ENCODE measurements at regions not wholly inside any gene's neighbourhood (a gene's known extent, or its start where the extent isn't known, plus 50 kb on each side); places are given as distances from the start of the nearest gene placed in this dataset.

DNA sequence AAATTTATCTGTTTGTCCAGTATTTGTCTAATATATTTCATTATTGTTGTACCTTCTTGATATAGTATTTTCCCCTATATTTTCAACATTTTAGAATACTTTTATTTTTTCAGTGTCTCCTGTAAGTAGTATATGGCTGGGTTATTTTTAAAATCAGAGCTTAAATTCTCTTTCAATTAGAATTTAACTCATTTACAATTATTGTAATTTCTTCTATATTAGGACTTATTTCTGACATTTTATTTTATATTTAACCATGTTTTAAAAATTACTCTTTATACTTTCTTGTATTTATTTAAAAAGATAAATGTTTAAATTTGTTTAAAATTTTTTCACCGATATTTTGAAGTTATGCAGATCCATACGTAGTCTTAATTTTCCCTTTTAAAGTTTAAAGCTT, 220.0 kb upstream of the NPVF start:
- H3K4me3 ChIP-seq = no peak overlapping the region
- no peaks in the 10 kb centered on the region for H3K4me1 ChIP-seq
- TF ChIP-seq POLR2AphosphoS5 (IDR thresholded peaks at IDR 0.05) = no peak
- no peak for TF ChIP-seq POLR2A (IDR thresholded peaks at IDR 0.05)
- no peak for TF ChIP-seq CTCF (IDR thresholded peaks at IDR 0.05)
- H3K27ac ChIP-seq = no peak overlapping the region
- H3K36me3 ChIP-seq = no peaks in the 10 kb centered on the region
- intact Hi-C loops (cut with DNase I; ENCODE audit: low total_unique reads) = no loop called here
- no peaks in the 10 kb centered on the region for H3K27me3 ChIP-seq
- H3K9me3 ChIP-seq = peaks cover 0 to 3% of the 10 kb centered on the region in 2 donors
- DNase-seq (ENCODE audit: low spot score in 2 of 2) = no peak

- no peak overlapping the region for H3K27ac ChIP-seq
- H3K36me3 ChIP-seq = no peaks in the 10 kb centered on the region
- no peaks in the 10 kb centered on the region for H3K27me3 ChIP-seq
- DNase-seq (ENCODE audit: low spot score in 2 of 2) = no peak
- H3K4me1 ChIP-seq = peaks cover 0 to 4% of the 10 kb centered on the region in 2 donors
- intact Hi-C loops (cut with DNase I; ENCODE audit: low total_unique reads) = no loop called here
- no peaks in the 10 kb centered on the region for H3K9me3 ChIP-seq
- no peak overlapping the region for H3K4me3 ChIP-seq
- TF ChIP-seq CTCF (IDR thresholded peaks at IDR 0.05) = no peak
- TF ChIP-seq POLR2A (IDR thresholded peaks at IDR 0.05) = no peak
- no peak for TF ChIP-seq POLR2AphosphoS5 (IDR thresholded peaks at IDR 0.05)
Observed at GRCh38 chr7:25454020-25454419, 225.7 kb upstream of the NPVF start.

DNA sequence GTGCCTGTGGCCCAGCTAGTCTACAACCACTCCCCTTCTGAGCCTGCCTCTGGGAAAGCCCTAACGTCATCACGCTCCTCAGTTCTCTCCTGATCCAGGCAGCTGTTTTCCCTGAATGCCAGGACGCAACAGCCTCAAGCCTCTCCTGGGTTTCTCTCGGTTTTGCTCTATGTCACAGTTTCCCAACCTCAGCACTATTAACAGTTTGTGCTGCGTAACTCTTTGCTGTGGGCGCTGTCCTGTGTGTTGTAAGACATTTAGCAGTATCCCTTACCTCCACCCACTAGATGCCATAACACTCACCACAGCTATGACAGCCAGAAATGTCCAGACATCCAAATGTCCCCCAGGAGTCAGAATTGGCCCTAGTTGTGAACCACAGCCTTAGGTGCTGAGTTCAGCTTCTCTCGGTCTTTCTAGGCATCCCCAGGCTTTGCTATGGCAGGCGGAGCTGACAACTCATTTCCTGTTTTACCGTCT, 226.3 kb upstream of the NPVF start:
- TF ChIP-seq POLR2A (IDR thresholded peaks at IDR 0.05) = no peak
- no peak for TF ChIP-seq POLR2AphosphoS5 (IDR thresholded peaks at IDR 0.05)
- no peak for TF ChIP-seq CTCF (IDR thresholded peaks at IDR 0.05)
- Histone ChIP-seq H3K4me1 (peaks cover 0 to 4% of the 10 kb centered on the region in 2 donors), H3K9me3 (no peaks in the 10 kb centered on the region), H3K36me3 (no peaks in the 10 kb centered on the region), H3K27ac (peak overlapping the region in 1 of 2 donors; percentile 43), H3K4me3 (no peak overlapping the region), H3K27me3 (no peaks in the 10 kb centered on the region)
- intact Hi-C loops (cut with DNase I; ENCODE audit: low total_unique reads) = no loop called here
- no peak for DNase-seq (ENCODE audit: low spot score in 2 of 2)

- intact Hi-C loops (cut with DNase I; ENCODE audit: low total_unique reads) = no loop called here
- Histone ChIP-seq H3K4me1 (peaks cover 0 to 4% of the 10 kb centered on the region in 2 donors), H3K36me3 (no peaks in the 10 kb centered on the region), H3K4me3 (no peak overlapping the region), H3K27ac (peak overlapping the region in 1 of 2 donors; percentile 56), H3K9me3 (no peaks in the 10 kb centered on the region), H3K27me3 (no peaks in the 10 kb centered on the region)
- no peak for TF ChIP-seq POLR2A (IDR thresholded peaks at IDR 0.05)
- no peak for TF ChIP-seq POLR2AphosphoS5 (IDR thresholded peaks at IDR 0.05)
- TF ChIP-seq CTCF (IDR thresholded peaks at IDR 0.05) = no peak
- DNase-seq (ENCODE audit: low spot score in 2 of 2) = no peak
Observed at GRCh38 chr7:25455683-25456251, 227.5 kb upstream of the NPVF start.

DNA sequence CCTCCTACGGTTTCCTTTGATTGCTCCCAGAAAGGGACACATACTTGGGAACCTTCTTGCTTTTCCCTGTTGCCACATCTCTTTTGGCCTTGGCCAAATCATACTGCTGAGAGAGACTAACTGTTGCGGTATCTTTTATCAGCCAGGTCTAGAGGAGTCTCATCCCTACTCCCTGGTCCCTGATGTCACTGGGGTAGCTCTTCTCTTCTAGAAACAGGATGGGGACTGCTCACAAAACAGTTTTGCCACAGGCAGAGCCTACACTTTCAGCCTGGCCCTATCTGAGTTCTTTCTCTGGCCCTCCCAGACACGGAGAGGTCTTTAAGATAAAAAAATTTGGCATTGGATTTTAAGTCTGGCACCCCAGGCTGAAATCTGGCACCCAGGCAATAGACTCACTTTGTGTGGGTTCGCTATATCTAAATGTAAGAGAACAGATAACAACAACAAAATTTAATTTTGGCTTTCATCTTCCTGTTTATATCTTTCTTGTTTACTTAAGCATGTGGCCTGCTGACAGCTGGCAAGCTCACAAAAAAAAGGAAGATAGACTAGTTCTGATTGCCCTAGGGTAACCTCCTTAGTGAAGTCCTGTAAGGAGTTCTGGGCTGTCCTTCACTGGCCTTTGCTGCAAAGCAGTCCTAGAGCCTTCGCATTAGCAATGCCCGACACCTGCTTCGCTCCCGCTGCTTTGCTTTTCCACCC, 228.3 kb upstream of the NPVF start:
- no peak for TF ChIP-seq POLR2A (IDR thresholded peaks at IDR 0.05)
- TF ChIP-seq POLR2AphosphoS5 (IDR thresholded peaks at IDR 0.05) = peak in 1 of 3 donors; percentile 43
- no peak for TF ChIP-seq CTCF (IDR thresholded peaks at IDR 0.05)
- peaks cover 0 to 4% of the 10 kb centered on the region in 2 donors for H3K4me1 ChIP-seq
- no peaks in the 10 kb centered on the region for H3K9me3 ChIP-seq
- no peak overlapping the region for H3K4me3 ChIP-seq
- H3K36me3 ChIP-seq = no peaks in the 10 kb centered on the region
- intact Hi-C loops (cut with DNase I; ENCODE audit: low total_unique reads) = no loop called here
- peak overlapping the region; percentile 45 to 49 for H3K27ac ChIP-seq
- peak in 1 of 2 donors; percentile 27 for DNase-seq (ENCODE audit: low spot score in 2 of 2)
- no peaks in the 10 kb centered on the region for H3K27me3 ChIP-seq

Measured in breast epithelium (tissue), 4 donors.